ENCODE measurements at regions not wholly inside any gene's neighbourhood (a gene's known extent, or its start where the extent isn't known, plus 50 kb on each side); places are given as distances from the start of the nearest gene placed in this dataset.

- TF ChIP-seq BHLHE40 (IDR thresholded peaks at IDR 0.05; ENCODE audit: borderline replicate concordance), result no peak
- no peak for TF ChIP-seq L3MBTL2 (conservative IDR thresholded peaks at IDR 0.05)
- no peak for TF ChIP-seq CTBP1 (IDR thresholded peaks at IDR 0.05; ENCODE audit: borderline replicate concordance)
- TF ChIP-seq FOXA1 (IDR thresholded peaks at IDR 0.05), result no peak
- TF ChIP-seq ARNT (IDR thresholded peaks at IDR 0.05), result no peak
- no peak for TF ChIP-seq FOXK2 (IDR thresholded peaks at IDR 0.05)
- no peak for TF ChIP-seq TARDBP (IDR thresholded peaks at IDR 0.05)
- TF ChIP-seq HDGF (IDR thresholded peaks at IDR 0.05; ENCODE audit: borderline replicate concordance), result no peak
- TF ChIP-seq SUZ12 (IDR thresholded peaks at IDR 0.05), result no peak
- TF ChIP-seq, protein P1, sequence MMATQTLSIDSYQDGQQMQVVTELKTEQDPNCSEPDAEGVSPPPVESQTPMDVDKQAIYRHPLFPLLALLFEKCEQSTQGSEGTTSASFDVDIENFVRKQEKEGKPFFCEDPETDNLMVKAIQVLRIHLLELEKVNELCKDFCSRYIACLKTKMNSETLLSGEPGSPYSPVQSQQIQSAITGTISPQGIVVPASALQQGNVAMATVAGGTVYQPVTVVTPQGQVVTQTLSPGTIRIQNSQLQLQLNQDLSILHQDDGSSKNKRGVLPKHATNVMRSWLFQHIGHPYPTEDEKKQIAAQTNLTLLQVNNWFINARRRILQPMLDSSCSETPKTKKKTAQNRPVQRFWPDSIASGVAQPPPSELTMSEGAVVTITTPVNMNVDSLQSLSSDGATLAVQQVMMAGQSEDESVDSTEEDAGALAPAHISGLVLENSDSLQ (IDR thresholded peaks at IDR 0.05), result no peak
- no peak for TF ChIP-seq ELF4 (IDR thresholded peaks at IDR 0.05)
These were observed 62.4 kb upstream of the PRMT8 start for GRCh38 chr12:3428631-3429030.

Data from HEK293T (cell line).